ENCODE measurements at regions not wholly inside any gene's neighbourhood (a gene's known extent, or its start where the extent isn't known, plus 50 kb on each side); places are given as distances from the start of the nearest gene placed in this dataset.
"Not testable (repeated sequence)": the region's sequence is repeated elsewhere in the genome, so short reads cannot be mapped to it uniquely, and the experiment has no call there.

DNA sequence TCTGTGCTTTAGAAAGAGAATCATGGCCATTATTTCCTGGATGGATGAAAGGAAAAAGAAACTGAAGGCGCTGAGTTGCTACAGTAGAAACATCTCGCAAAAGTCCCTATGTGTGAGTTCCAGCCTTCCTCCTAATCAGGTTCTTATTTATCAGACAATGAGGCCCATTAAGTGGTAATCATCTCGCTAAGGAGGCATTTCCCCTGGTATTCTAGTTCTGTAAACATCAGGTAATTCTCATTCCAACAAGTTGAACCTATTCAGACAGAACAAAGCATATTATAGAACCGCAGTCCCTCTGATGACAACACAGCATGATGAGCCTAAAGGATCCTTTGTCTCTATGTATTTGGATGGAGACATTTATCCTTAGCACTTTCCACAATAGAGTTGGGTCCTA is 205.7 kb upstream of the MAOA start:
- Histone ChIP-seq H3K4me1 (no peaks in the 10 kb centered on the region), H3K9me3 (no peaks in the 10 kb centered on the region), H3K27ac (no peak overlapping the region), H3K27me3 (no peaks in the 10 kb centered on the region), H3K36me3 (replicated peaks in 1 of 2; ENCODE audit: insufficient read depth in 1 of 2, low read depth in 2 of 2) (no peaks in the 10 kb centered on the region), H3K4me3 (no peak overlapping the region)
- 28 to 48% methylated on average over 4 of the region's 4 CpGs for WGBS, 2 donors
- DNase-seq (no peak), ATAC-seq (no peak)
- intact Hi-C loops (cut with DNase I): no loop called here
- no peak for TF ChIP-seq POLR2A (IDR thresholded peaks at IDR 0.05)
- TF ChIP-seq, protein P1, sequence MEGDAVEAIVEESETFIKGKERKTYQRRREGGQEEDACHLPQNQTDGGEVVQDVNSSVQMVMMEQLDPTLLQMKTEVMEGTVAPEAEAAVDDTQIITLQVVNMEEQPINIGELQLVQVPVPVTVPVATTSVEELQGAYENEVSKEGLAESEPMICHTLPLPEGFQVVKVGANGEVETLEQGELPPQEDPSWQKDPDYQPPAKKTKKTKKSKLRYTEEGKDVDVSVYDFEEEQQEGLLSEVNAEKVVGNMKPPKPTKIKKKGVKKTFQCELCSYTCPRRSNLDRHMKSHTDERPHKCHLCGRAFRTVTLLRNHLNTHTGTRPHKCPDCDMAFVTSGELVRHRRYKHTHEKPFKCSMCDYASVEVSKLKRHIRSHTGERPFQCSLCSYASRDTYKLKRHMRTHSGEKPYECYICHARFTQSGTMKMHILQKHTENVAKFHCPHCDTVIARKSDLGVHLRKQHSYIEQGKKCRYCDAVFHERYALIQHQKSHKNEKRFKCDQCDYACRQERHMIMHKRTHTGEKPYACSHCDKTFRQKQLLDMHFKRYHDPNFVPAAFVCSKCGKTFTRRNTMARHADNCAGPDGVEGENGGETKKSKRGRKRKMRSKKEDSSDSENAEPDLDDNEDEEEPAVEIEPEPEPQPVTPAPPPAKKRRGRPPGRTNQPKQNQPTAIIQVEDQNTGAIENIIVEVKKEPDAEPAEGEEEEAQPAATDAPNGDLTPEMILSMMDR (IDR thresholded peaks at IDR 0.05): no peak

DNA sequence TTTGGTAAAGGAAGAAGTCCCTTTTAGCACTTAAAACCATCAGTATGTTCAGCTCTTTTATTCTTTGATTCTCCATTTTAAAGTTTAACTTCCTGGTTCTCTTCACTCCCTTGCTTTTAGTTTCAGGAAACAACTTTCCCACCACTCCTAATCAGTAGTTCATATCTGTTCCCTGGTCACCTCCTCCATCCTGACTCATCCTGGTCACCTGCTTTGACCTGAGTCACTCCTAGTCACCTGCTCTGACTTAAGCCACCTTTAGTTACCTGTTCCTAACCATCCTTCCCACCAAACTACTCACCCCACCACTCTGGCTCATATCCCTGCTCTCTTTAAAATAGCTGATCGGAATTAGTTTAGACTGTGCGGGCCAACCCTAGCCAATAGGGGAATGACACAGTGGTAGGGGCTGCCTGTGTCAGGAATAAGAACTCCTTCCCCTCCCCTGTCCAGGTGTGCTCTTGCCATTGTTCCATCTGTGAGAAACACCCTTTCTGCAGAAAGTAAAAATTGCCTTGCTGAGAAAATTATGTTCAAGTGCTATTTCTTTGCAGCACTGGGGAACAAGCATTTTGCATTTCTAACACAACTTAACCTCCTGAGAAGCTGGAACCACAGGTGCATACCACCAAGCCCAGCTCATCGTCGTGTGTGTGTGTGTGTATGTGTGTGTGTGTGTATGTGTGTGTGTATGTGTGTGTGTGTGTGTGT is 204.0 kb upstream of the MAOA start:
- H3K27me3 ChIP-seq; intact Hi-C loops (cut with DNase I); ATAC-seq; H3K9me3 ChIP-seq; H3K27ac ChIP-seq; DNase-seq; H3K36me3 ChIP-seq (replicated peaks in 1 of 2; ENCODE audit: insufficient read depth in 1 of 2, low read depth in 2 of 2); H3K4me1 ChIP-seq; H3K4me3 ChIP-seq: not testable (repeated sequence)
- WGBS, 2 donors: 85 to 91% methylated on average over 4 of the region's 4 CpGs

DNA sequence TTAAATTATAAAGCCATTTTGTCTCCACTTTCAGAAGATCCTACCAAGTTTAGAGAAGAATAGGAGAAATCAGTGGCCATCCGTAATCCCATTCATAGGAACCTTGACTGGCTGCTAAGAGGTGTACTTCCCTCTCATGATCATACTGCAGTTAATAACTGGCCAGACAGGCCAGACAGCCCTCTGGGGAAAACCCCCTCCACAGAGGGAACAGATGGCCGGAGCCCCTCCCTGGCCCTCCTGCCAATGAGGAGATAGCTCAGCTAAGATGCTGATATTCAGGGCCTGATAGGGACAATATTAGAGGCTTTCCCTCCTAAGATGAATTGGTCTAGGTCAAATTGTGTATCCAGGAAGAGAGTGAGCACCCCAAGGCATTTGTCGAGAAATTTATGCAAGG is 200.0 kb upstream of the MAOA start:
- Histone ChIP-seq H3K27me3 (no peaks in the 10 kb centered on the region), H3K4me3 (no peak overlapping the region), H3K27ac (no peak overlapping the region), H3K4me1 (no peaks in the 10 kb centered on the region), H3K36me3 (replicated peaks in 1 of 2; ENCODE audit: insufficient read depth in 1 of 2, low read depth in 2 of 2) (no peaks in the 10 kb centered on the region), H3K9me3 (no peaks in the 10 kb centered on the region)
- TF ChIP-seq, protein P1 (IDR thresholded peaks at IDR 0.05): no peak
- no peak for TF ChIP-seq POLR2A (IDR thresholded peaks at IDR 0.05)
- intact Hi-C loops (cut with DNase I): no loop called here
- ATAC-seq (no peak), DNase-seq (no peak)
- WGBS, 2 donors: 72 to 90% methylated on average over 2 to 3 of the region's 3 CpGs

DNA sequence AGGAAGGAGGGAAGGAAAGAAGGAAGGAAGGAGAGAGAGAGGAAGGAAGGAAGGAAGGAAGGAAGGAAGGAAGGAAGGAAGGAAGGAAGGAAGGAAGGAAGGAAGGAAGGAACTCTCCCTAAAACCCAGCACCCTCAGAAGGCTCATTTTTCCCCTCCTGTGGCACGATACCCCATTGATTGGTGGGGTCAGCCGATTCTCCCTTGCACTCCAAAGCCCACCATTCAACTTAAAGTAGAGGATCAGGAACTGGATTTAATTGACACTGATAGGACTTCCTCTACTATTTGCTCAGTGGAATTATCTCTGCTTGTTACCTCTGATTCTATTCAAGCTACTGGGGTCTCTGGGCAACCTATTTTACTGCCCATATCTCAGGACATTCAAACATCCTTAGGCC is 199.2 kb upstream of the MAOA start:
- no peaks in the 10 kb centered on the region for H3K36me3 ChIP-seq (replicated peaks in 1 of 2; ENCODE audit: insufficient read depth in 1 of 2, low read depth in 2 of 2)
- no peaks in the 10 kb centered on the region for H3K9me3 ChIP-seq
- WGBS, 2 donors: 58 to 60% methylated on average over 2 of the region's 2 CpGs
- TF ChIP-seq, protein P1 (IDR thresholded peaks at IDR 0.05): no peak
- TF ChIP-seq POLR2A (IDR thresholded peaks at IDR 0.05): no peak
- no peaks in the 10 kb centered on the region for H3K4me1 ChIP-seq
- no peak overlapping the region for H3K4me3 ChIP-seq
- no peak for DNase-seq
- ATAC-seq: no peak
- intact Hi-C loops (cut with DNase I): no loop called here
- no peak overlapping the region for H3K27ac ChIP-seq
- H3K27me3 ChIP-seq: no peaks in the 10 kb centered on the region

DNA sequence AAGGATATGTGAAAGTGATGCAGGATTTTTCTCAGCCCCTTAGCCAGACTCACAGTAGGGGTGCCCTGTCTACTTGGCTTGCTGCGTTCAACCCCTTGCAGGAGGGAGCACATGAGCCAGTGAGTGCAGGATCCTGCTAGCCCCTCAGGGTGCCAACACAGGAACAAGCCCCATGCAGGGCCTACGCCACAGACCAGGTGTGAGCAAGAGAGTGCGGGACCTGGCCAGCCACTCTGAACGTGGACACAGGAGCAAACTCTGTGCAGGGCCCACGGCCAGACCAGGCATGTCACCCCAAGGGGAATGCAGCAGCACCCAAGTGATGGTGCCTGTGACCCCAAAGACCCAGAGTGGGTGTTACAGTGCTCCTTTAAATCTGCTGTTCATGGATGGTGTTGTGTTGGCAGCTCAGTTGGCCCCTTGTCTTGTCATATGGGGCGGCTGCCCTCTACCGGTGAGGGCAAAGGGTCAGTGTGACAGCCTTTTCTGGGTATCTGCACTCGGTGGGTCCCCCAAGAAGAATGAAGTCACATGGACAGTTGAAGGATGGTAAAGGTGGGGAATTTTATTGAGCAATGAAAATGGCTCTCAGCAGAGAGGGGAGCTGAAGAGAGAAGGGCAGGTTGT is 188.4 kb upstream of the MAOA start:
- ATAC-seq (no peak), DNase-seq (peak in 1 of 4 donors; percentile 14)
- Histone ChIP-seq H3K36me3 (replicated peaks in 1 of 2; ENCODE audit: insufficient read depth in 1 of 2, low read depth in 2 of 2) (no peaks in the 10 kb centered on the region), H3K4me3 (no peak overlapping the region), H3K9me3 (no peaks in the 10 kb centered on the region), H3K27me3 (no peaks in the 10 kb centered on the region), H3K4me1 (no peaks in the 10 kb centered on the region), H3K27ac (no peak overlapping the region)
- TF ChIP-seq POLR2A (IDR thresholded peaks at IDR 0.05): no peak
- TF ChIP-seq, protein P1 (IDR thresholded peaks at IDR 0.05): no peak
- 79 to 83% methylated on average over 3 to 4 of the region's 8 CpGs for WGBS, 2 donors
- intact Hi-C loops (cut with DNase I): no loop called here
